Activated CD4-positive, alpha-beta T cell treated with anti-CD3 and anti-CD28 coated beads, Interleukin-2, amount 10 ng/mL, durations not matched to agents 7 days and 5 days (primary cell): ENCODE measurements at regions not wholly inside any gene's neighbourhood (a gene's known extent, or its start where the extent isn't known, plus 50 kb on each side); places are given as distances from the start of the nearest gene placed in this dataset.

Experiments used
- CTCF ChIA-PET: fragments of 350-600 bp; sonication (Branson Sonifier 250); formaldehyde crosslinking; loops from one replicate; lab custom pipeline; 2021; ENCODE audit warnings: antibody characterized with exemption; lab: Charles Lee
- POLR2A ChIA-PET: fragments of 350-600 bp; sonication (Branson Sonifier 250); formaldehyde crosslinking; loops from one replicate; lab custom pipeline; 2021; ENCODE audit warnings: antibody characterized with exemption; lab: Charles Lee
- DNase-seq: peaks from one replicate; pipeline ENCODE4 v3.0.0-alpha.2; 2020
- H3K27ac Mint-ChIP-seq: one replicate; pipeline ENCODE4 v1.8.0; 2021; ENCODE audit warnings: mild to moderate bottlenecking, moderate library complexity, mixed read lengths
- H3K27me3 Mint-ChIP-seq: one replicate; pipeline ENCODE4 v1.8.0; 2021; ENCODE audit warnings: mixed read lengths
- H3K36me3 Mint-ChIP-seq: one replicate; pipeline ENCODE4 v1.8.0; 2021; ENCODE audit warnings: low read depth, mixed read lengths
- H3K4me1 Mint-ChIP-seq: one replicate; pipeline ENCODE4 v1.8.0; 2021; ENCODE audit warnings: mixed read lengths
- H3K4me3 Mint-ChIP-seq: one replicate; pipeline ENCODE4 v1.8.0; 2021; ENCODE audit warnings: mild to moderate bottlenecking, moderate library complexity, mixed read lengths
- H3K9me3 Mint-ChIP-seq: one replicate; pipeline ENCODE4 v1.8.0; 2021; ENCODE audit warnings: mixed read lengths

DNA sequence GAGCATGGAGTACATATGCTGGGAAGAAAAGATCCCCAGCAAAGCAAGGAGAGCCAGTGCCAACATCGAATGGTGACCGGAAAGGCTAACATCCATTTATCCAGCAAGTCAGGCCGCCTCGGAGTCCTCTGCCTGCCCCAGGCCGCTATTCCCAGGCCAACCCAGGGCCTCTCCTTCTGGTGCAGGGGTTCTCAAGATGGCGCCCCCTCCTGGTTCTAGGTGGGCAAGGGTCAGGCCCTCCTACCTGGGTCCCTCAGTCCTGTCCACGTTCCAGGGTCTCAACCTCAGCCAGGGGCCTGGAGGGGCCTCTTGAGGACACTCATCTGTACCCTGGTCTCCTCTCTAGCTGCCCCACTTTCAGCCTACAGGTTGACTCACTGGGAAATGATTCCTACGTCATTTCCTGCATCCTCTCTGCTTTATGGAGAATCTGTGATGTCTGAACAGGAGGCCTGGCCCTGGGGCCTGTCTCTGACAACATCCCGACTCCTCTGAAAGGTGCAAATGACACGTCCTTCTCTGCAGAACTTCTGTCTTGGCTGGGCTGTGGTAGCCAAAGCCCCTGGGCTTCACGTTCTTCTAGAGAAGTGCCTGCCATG, 145.3 kb downstream of the PSMG1 start:
- DNase-seq, result no peak
- Mint-ChIP-seq H3K27me3 (peaks cover 11% of the 10 kb centered on the region), H3K4me1 (peaks cover 21% of the 10 kb centered on the region), H3K36me3 (no peaks in the 10 kb centered on the region), H3K4me3 (no peak overlapping the region), H3K9me3 (no peaks in the 10 kb centered on the region), H3K27ac (no peak overlapping the region)
- ChIA-PET CTCF (interaction anchor here (0.8 to 0.9 kb wide), 2 partner anchors 10 to 229 kb away, joined by 3 read pairs; no protein-coding TSS in a partner anchor), POLR2A (no interaction called here)

DNA sequence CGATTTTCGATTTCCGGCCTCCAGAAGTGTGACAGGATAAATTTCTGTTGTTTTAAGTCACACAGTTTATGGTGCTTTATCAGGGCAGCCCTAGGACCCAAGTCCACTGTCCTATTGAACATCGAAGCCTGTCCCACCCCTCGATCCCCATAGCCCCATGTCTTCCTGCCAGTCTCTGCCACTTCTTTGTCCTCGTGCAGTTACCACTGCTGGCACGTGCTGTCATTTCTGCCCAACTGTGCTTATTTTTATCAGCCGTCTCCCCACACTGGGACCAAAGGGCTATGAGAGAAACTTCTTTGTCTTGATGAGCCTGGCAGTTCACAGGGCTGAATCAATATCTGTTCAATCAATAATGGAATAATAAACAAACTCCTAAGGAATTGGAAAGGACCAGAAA, 146.7 kb downstream of the PSMG1 start:
- Mint-ChIP-seq H3K27me3 (peaks cover 11% of the 10 kb centered on the region), H3K9me3 (no peaks in the 10 kb centered on the region), H3K4me1 (peaks cover 21% of the 10 kb centered on the region), H3K4me3 (no peak overlapping the region), H3K36me3 (no peaks in the 10 kb centered on the region), H3K27ac (no peak overlapping the region)
- CTCF ChIA-PET, result no interaction called here
- POLR2A ChIA-PET, result no interaction called here
- DNase-seq, result no peak

DNA sequence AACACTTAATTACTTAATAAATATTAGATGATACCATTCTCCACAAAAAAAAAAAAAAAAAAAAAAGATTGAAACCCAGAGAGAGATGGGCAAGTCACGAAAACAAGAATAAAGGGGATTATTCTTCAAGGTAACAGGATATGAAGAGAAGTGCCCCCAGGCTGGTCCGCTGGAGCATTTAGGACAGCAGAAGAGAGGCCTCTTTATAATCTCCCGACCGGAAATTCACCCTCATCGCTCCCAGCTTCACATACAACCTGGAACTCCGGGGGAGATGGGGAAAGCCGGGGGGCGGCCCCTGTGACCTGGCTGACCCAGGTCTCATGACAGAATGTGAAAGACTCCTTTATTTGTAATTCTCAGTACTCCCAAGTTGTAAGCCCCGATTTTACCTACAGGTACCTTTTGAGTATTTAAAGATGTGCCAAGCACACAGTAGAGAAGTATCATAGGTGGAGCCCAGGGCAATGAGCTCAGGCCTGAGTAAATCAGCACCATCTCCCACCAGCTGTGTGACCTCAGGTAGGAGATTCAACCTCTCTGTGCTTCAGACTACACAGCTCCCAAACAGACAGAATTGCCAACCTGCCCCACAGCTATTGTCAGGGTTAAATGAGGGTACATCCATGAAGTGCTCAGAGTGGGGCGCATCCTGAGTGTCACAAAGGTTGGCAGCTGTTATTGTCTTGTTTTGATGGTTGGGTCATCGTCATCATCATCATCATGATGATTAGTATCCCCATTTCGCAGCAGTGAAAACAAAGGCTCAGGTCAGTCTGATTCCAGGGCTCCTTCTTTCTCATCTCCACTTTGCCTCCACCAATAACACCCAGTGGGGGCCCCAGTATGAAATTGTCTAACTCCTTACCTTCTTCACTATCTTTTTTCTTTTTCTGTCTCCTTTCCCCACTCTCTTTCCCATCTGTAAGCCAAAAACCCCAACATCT, 148.4 kb downstream of the PSMG1 start:
- peaks cover 11% of the 10 kb centered on the region for H3K27me3 Mint-ChIP-seq
- ChIA-PET POLR2A (no interaction called here), CTCF (interaction anchor here (1.1 to 1.7 kb wide), 2 partner anchors 8 to 10 kb away, joined by 3 to 6 read pairs; no protein-coding TSS in a partner anchor)
- no peaks in the 10 kb centered on the region for H3K9me3 Mint-ChIP-seq
- no peaks in the 10 kb centered on the region for H3K36me3 Mint-ChIP-seq
- no peak overlapping the region for H3K4me3 Mint-ChIP-seq
- no peak for DNase-seq
- H3K27ac Mint-ChIP-seq, result no peak overlapping the region
- H3K4me1 Mint-ChIP-seq, result peaks cover 10% of the 10 kb centered on the region

DNA sequence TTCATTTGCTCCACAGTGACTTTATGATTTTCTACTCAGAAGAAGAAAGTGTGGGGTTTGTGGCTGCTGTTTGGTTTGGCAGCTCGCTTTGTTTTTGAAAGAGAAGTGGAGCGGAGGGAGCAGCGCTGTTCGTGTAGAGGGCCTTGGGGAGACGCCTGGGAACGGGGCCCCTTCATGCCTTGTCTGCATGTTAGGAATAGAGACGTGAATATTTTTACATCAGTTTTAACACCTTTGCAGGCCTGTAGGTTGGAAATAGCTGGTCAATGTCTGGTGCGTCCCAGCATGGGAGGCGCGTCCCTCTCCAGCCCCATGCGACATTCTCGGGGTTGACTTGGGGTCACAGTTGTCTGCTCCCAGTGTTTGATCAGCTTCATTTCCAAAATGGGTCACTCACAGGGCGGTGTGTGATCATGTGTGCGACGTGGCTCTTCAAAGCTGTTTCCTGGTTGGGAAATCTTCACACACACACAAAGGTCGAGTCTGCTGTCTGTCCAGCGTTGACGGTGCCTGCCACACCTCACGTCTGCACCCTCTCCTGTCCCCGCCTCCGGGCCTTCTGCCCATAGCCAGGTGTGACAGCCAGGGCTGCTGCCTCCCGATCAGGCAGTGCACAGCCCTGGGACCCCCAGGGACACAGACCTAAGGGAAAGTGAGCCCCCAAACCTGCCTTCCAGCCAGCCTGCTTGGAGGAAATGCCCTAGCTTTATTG, 149.2 kb downstream of the PSMG1 start:
- Mint-ChIP-seq H3K9me3 (no peaks in the 10 kb centered on the region), H3K36me3 (no peaks in the 10 kb centered on the region), H3K27ac (no peak overlapping the region), H3K27me3 (peaks cover 11% of the 10 kb centered on the region), H3K4me3 (no peak overlapping the region), H3K4me1 (peaks cover 8% of the 10 kb centered on the region)
- ChIA-PET POLR2A (no interaction called here), CTCF (interaction anchor here (0.7 to 1.7 kb wide), 4 partner anchors 9 to 422 kb away, joined by 3 to 6 read pairs (median 3); no protein-coding TSS in a partner anchor)
- no peak for DNase-seq

DNA sequence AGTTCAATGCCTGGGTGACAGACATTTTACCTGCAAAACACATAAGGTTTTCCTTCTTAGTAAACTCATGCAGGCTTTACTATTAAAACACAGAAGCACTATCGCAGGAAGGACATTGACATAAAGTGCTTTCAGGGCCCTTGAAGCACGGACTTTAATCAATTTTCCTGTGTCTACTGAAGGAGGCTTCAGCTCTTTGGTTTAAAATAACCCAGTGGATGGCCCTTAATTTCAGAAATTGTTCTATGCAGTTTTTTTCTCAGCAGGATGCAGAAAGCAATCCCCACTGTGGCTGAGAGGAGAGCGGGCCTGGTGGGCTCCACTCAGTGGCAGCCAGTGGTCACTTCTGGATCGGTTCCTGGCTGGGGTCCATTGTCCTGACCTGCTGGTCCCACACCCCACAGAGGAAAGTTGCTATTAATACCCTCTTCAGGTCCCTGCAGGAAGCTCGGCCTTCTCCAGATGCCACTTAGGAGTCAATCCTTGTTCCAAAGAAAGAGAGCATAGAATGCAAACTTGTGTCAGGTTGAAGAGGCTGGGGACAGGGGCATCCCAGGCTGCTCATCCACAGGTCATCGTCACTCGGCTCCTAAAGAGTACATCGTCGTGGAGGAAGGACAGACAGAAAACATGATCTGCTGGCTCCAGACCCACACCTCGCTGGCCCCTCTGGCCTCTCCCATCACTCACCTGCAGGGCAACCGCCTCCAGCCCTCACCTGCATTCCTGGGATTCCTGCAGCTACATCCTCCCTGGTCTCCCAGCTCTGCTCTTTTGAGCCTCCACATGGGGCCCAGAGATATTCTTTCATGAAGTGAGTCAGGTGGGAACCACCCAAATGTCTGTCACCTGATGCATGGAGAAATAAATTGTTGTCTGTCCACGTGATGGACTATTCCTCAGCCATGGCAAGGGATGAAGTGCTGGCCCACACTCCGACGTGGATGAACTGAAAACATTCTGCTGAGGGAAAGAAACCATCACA, 153.1 kb downstream of the PSMG1 start:
- Mint-ChIP-seq H3K27me3 (peaks cover 8% of the 10 kb centered on the region), H3K27ac (no peak overlapping the region), H3K4me3 (no peak overlapping the region), H3K4me1 (peaks cover 8% of the 10 kb centered on the region), H3K36me3 (no peaks in the 10 kb centered on the region), H3K9me3 (peaks cover 9% of the 10 kb centered on the region)
- DNase-seq, result no peak
- ChIA-PET POLR2A (no interaction called here), CTCF (interaction anchor here (0.7 to 1.0 kb wide), 2 partner anchors 11 to 13 kb away, joined by 3 read pairs; no protein-coding TSS in a partner anchor)

DNA sequence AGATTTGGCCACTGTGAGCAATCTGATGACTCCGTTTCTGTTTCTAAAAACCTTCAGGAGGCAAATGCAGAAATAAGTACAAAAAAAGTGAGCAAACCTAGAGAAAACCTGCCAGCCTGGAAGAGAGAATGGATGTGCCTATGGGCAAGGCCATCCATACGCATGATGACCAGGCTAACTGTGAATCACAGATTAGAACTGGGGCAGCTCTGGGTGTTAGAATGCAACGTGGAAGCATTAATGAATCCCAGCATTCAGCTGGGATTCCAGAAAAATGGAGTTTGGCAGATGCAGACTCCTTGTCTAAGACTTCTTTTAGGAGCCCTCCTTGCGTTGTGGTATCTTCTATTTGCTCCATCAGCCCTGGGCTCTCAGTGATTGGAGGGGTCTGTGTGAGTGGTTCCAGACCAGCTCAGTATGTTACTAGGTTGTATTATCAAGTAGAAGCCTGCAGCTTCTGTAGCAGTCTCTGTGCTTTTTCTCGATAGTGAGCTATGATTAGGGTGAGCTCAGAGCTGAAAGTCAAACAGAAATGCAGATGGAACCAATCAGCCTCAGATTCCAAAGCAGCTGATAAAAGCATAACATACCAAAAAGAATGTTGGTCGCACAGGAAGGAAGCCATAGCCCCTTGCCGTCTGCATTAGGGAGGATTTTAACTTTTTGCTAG, 154.0 kb downstream of the PSMG1 start:
- Mint-ChIP-seq H3K4me3 (no peak overlapping the region), H3K36me3 (no peaks in the 10 kb centered on the region), H3K9me3 (peaks cover 11% of the 10 kb centered on the region), H3K27me3 (peaks cover 8% of the 10 kb centered on the region), H3K4me1 (peaks cover 8% of the 10 kb centered on the region), H3K27ac (no peak overlapping the region)
- no peak for DNase-seq
- POLR2A ChIA-PET, result no interaction called here
- CTCF ChIA-PET, result interaction anchor here (1.0 kb wide), 1 partner anchor 12 kb away, joined by 3 read pairs; no protein-coding TSS in a partner anchor

DNA sequence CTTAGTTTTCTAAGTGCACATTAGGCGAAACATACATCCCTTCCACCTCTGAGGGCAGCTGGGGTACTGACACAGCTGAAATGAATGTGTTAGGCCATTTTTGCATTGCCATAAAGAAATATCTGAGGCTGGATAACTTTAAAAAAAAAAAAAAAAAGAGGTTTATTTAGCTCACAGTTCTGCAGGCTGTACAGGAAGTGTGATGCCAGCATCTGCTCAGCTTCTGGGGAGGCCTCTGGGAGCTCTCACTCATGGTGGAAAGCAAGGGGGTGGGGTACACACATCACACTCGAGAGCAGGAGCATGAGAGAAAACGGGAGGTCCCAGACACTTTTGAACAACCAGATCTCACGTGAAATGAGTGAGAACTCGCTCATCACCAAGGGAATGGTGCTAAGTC, 158.1 kb downstream of the PSMG1 start:
- no peak for DNase-seq
- no peaks in the 10 kb centered on the region for H3K4me1 Mint-ChIP-seq
- H3K36me3 Mint-ChIP-seq, result no peaks in the 10 kb centered on the region
- peaks cover 13% of the 10 kb centered on the region for H3K9me3 Mint-ChIP-seq
- no peak overlapping the region for H3K4me3 Mint-ChIP-seq
- POLR2A ChIA-PET, result no interaction called here
- no peak overlapping the region for H3K27ac Mint-ChIP-seq
- H3K27me3 Mint-ChIP-seq, result no peaks in the 10 kb centered on the region
- CTCF ChIA-PET, result interaction anchor here (0.6 to 1.4 kb wide), 3 partner anchors 9 to 232 kb away, joined by 3 read pairs; no protein-coding TSS in a partner anchor

DNA sequence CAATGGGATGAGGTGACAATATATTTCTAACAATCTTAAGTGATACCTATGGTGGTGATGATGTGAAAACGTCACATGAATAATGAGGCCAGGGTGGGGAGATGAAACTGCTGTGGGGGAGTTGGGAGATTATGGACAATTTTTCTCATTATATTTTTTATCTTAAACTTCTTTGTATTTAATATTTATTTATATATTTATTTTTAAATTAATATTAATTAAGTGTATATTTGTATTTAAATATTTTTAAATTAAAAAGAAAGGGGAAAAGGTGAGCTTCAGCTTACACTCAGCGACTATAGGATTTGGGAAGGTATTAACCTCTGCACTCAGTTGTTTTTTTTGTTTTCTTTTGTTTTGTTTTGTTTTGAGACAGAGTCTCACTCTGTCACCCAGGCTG, 158.7 kb downstream of the PSMG1 start:
- Mint-ChIP-seq H3K27ac (no peak overlapping the region), H3K4me3 (no peak overlapping the region), H3K4me1 (no peaks in the 10 kb centered on the region), H3K27me3 (no peaks in the 10 kb centered on the region), H3K9me3 (peaks cover 13% of the 10 kb centered on the region), H3K36me3 (no peaks in the 10 kb centered on the region)
- ChIA-PET CTCF (interaction anchor here (0.8 to 1.4 kb wide), 2 partner anchors 9 to 10 kb away, joined by 3 read pairs; no protein-coding TSS in a partner anchor), POLR2A (no interaction called here)
- DNase-seq, result no peak

DNA sequence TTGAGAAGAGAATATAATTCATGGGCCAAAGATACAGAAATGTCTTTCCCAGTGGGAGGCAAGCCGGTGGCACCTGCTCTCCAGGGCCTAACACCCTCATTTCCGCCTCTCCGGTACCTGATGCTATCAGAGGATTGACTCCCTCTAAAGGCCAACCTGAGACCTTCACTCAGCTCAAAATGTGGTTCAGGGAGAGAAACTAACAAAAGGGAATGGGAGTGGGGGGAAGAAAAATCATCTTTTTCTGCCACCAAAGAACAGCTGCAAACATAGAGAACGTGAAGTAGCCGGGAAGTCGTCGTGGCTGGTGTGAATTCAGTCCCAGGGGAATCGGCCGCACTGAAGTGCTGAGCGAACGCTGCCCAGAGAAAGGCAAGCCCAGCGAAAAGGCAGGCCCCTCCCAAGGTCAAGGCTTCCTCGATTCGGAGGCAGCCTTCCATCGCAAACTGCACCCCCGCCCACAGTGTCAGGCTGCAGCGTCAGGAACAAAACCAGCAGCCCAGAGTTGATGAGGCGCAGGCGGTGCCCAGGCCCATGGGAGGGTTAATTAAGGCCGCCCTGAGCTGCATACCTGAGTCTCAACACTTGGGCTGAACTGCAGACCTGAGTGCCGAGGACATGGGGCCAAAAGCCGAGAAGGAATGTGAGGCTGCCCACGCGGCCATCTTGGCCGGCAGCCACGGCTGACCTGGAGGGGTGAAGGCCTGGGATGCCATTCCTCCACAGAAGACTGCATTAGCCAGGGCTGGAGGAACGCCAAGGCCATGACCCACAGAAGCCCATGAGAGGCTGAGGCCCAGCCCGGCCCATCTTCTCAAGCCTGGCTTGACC, 160.2 kb downstream of the PSMG1 start:
- ChIA-PET POLR2A (no interaction called here), CTCF (interaction anchor here (1.1 kb wide), 1 partner anchor 40 kb away, joined by 3 read pairs; no protein-coding TSS in a partner anchor)
- Mint-ChIP-seq H3K36me3 (no peaks in the 10 kb centered on the region), H3K27me3 (peaks cover 3% of the 10 kb centered on the region), H3K4me3 (no peak overlapping the region), H3K4me1 (no peaks in the 10 kb centered on the region), H3K9me3 (peaks cover 13% of the 10 kb centered on the region), H3K27ac (no peak overlapping the region)
- DNase-seq, result no peak

DNA sequence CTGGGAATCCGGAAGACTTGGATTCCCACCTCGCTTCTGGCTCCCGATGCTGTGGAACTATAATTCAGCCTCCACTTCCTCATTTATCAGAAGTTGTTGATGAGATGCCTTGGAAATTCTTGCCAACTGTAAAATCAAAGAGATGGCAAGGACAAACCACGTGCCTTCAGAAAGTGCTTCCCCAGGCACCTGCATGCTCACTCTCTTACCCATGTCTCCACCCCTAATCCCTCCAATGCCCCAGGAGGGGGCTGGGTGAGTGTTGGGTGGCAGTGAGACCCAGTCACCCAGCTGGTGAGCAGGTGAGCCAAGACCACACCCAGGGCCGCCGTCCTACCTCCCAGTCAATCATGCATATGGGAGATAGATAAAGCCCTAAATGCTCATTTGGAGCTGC, 160.8 kb downstream of the PSMG1 start:
- H3K36me3 Mint-ChIP-seq, result no peaks in the 10 kb centered on the region
- ChIA-PET POLR2A (no interaction called here), CTCF (interaction anchor here (1.0 kb wide), 1 partner anchor 20 kb away, joined by 3 read pairs; no protein-coding TSS in a partner anchor)
- no peak overlapping the region for H3K27ac Mint-ChIP-seq
- peaks cover 3% of the 10 kb centered on the region for H3K27me3 Mint-ChIP-seq
- H3K4me3 Mint-ChIP-seq, result no peak overlapping the region
- H3K9me3 Mint-ChIP-seq, result peaks cover 13% of the 10 kb centered on the region
- H3K4me1 Mint-ChIP-seq, result no peaks in the 10 kb centered on the region
- DNase-seq, result no peak
